IMR-90 (cell line): ENCODE measurements at regions not wholly inside any gene's neighbourhood (a gene's known extent, or its start where the extent isn't known, plus 50 kb on each side); places are given as distances from the start of the nearest gene placed in this dataset.

Experiments
- ATAC-seq: fragments of 200-7000 bp; cut with Tn5 transposase; 2 replicates; pipeline ENCODE4 v1.9.1; 2020; ENCODE audit warnings: low read depth, mild to moderate bottlenecking, moderate library complexity
- BruUV-seq: library from RNA; stranded (reverse); fragments of 400-500 nt; replicated peaks from 2 replicates; lab custom pipeline; 2021; lab: Mats Ljungman, UMichigan
- CTCF ChIA-PET: fragments of 300-600 bp; formaldehyde crosslinking; extraction: SDS; loops from one replicate; lab custom pipeline; 2021; ENCODE audit warnings: antibody characterized with exemption; lab: Yijun Ruan, JAX
- POLR2A ChIA-PET: fragments of 300-600 bp; sonication (Branson Sonifier 250); formaldehyde crosslinking; loops from one replicate; lab custom pipeline; 2022; ENCODE audit warnings: antibody characterized with exemption; ENCODE audit not compliant: unreplicated experiment; lab: Charles Lee
- DNase-seq: peaks from one replicate; pipeline ENCODE4 v3.0.0; 2013
- H2AFZ ChIP-seq: replicated peaks from 2 replicates; pipeline ENCODE3; 2013; ENCODE audit warnings: low read length, mild to moderate bottlenecking; ENCODE audit not compliant: poor library complexity
- H2AK5ac ChIP-seq: 2 replicates; pipeline ENCODE4 v1.6.1; 2013; ENCODE audit warnings: low read depth, low read length, inconsistent platforms
- H2AK9ac ChIP-seq: replicated peaks from 2 replicates; pipeline ENCODE3; 2013; ENCODE audit warnings: mild to moderate bottlenecking, low read depth, low read length, moderate library complexity; ENCODE audit not compliant: poor library complexity
- H2BK120ac ChIP-seq: 2 replicates; pipeline ENCODE4 v1.6.1; 2013; ENCODE audit warnings: low read depth, low read length, inconsistent platforms
- H2BK15ac ChIP-seq: 3 replicates; pipeline ENCODE4 v1.6.1; 2013; ENCODE audit warnings: low read depth, low read length, inconsistent platforms
- H2BK20ac ChIP-seq: 2 replicates; pipeline ENCODE4 v1.6.1; 2013; ENCODE audit warnings: low read depth, mild to moderate bottlenecking, inconsistent platforms, low read length, moderate library complexity
- H2BK5ac ChIP-seq: 2 replicates; pipeline ENCODE4 v1.6.1; 2013; ENCODE audit warnings: mild to moderate bottlenecking, low read depth, low read length, inconsistent platforms; ENCODE audit not compliant: poor library complexity, severe bottlenecking
- H3K14ac ChIP-seq: replicated peaks from 2 replicates; pipeline ENCODE4 v1.6.1; 2013; ENCODE audit warnings: low read depth, low read length, inconsistent platforms
- H3K18ac ChIP-seq: 2 replicates; pipeline ENCODE4 v1.6.1; 2013; ENCODE audit warnings: low read depth, low read length, control low read depth
- H3K23ac ChIP-seq: 2 replicates; pipeline ENCODE4 v1.6.1; 2013; ENCODE audit warnings: low read depth, low read length, inconsistent platforms
- H3K27ac ChIP-seq: 2 replicates; pipeline ENCODE4 v1.5.1; 2013; ENCODE audit warnings: mild to moderate bottlenecking, control low read depth, low read length; ENCODE audit not compliant: insufficient read depth
- H3K27me3 ChIP-seq: 2 replicates; pipeline ENCODE4 v1.6.1; 2013; ENCODE audit warnings: low read length; ENCODE audit not compliant: control insufficient read depth, insufficient read depth
- H3K36me3 ChIP-seq: 2 replicates; pipeline ENCODE4 v1.6.1; 2013; ENCODE audit warnings: low read length, mixed read lengths; ENCODE audit not compliant: control insufficient read depth, insufficient read depth
- H3K4ac ChIP-seq: 2 replicates; pipeline ENCODE4 v1.6.1; 2013; ENCODE audit warnings: low read depth, low read length, inconsistent platforms
- H3K4me1 ChIP-seq: 2 replicates; pipeline ENCODE4 v1.6.1; 2013; ENCODE audit warnings: low read length, mixed read lengths; ENCODE audit not compliant: control insufficient read depth, insufficient read depth
- H3K4me2 ChIP-seq: 2 replicates; pipeline ENCODE4 v1.6.1; 2013; ENCODE audit warnings: low read depth, mild to moderate bottlenecking, control low read depth, low read length, moderate library complexity
- H3K4me3 ChIP-seq: 2 replicates; pipeline ENCODE4 v1.5.1; 2013; ENCODE audit warnings: low read depth, mild to moderate bottlenecking, control low read depth, low read length, moderate library complexity; ENCODE audit not compliant: insufficient read depth
- H3K56ac ChIP-seq: 2 replicates; pipeline ENCODE4 v1.6.1; 2013; ENCODE audit warnings: low read length, inconsistent platforms; ENCODE audit not compliant: insufficient read depth; ENCODE audit errors: extremely low read depth
- H3K79me1 ChIP-seq, 2 experiments: 2 replicates each; pipeline ENCODE4 v1.6.1; 2013; ENCODE audit warnings: low read length in 2 of 2, inconsistent platforms in 1 of 2, low read depth in 1 of 2
- H3K9ac ChIP-seq: 2 replicates; pipeline ENCODE4 v1.6.1; 2013; ENCODE audit warnings: low read depth, low read length, control low read depth
- H3K9me1 ChIP-seq: 2 replicates; pipeline ENCODE4 v1.6.1; 2013; ENCODE audit warnings: low read length, inconsistent platforms; ENCODE audit not compliant: insufficient read depth
- H3K9me3 ChIP-seq: 2 replicates; pipeline ENCODE4 v1.6.1; 2013; ENCODE audit warnings: low read length; ENCODE audit not compliant: control insufficient read depth, insufficient read depth
- H4K20me1 ChIP-seq: 2 replicates; pipeline ENCODE4 v1.6.1; 2013; ENCODE audit warnings: low read length, inconsistent platforms; ENCODE audit not compliant: insufficient read depth
- H4K5ac ChIP-seq: 2 replicates; pipeline ENCODE4 v1.6.1; 2013; ENCODE audit warnings: mild to moderate bottlenecking, low read depth, low read length, control low read depth
- H4K8ac ChIP-seq, 2 experiments: 2 replicates each; pipeline ENCODE4 v1.6.1; 2013; ENCODE audit warnings: low read depth in 2 of 2, low read length in 2 of 2, control low read depth in 1 of 2, inconsistent platforms in 1 of 2
- H4K91ac ChIP-seq: 2 replicates; pipeline ENCODE4 v1.6.1; 2013; ENCODE audit warnings: low read depth, low read length, inconsistent platforms; ENCODE audit not compliant: insufficient read depth
- CEBPB ChIP-seq: IDR thresholded peaks from 2 replicates; pipeline ENCODE4 v1.6.1; 2012; ENCODE audit warnings: low read depth, low read length, improper control_type of control experiment
- CHD1 ChIP-seq: IDR thresholded peaks from 2 replicates; pipeline ENCODE4 v1.6.1; 2012; ENCODE audit warnings: low read depth, low read length, improper control_type of control experiment
- ELK1 ChIP-seq: fragments of 150-350 bp; IDR thresholded peaks from 2 replicates; pipeline ENCODE4 v1.6.1; 2016; ENCODE audit warnings: low read depth, mild to moderate bottlenecking, low read length, moderate library complexity, borderline replicate concordance
- FOS ChIP-seq: fragments of 150-350 bp; IDR thresholded peaks from 2 replicates; pipeline ENCODE4 v1.6.1; 2016; ENCODE audit warnings: low read depth, low read length
- MAFK ChIP-seq: IDR thresholded peaks from 2 replicates; pipeline ENCODE4 v1.6.1; 2012; ENCODE audit warnings: low read depth, low read length, improper control_type of control experiment
- MAZ ChIP-seq: IDR thresholded peaks from 2 replicates; pipeline ENCODE4 v1.6.1; 2012; ENCODE audit warnings: low read depth, mild to moderate bottlenecking, low read length, improper control_type of control experiment, moderate library complexity, borderline replicate concordance
- NFE2L2 ChIP-seq: fragments of 150-350 bp; IDR thresholded peaks from 2 replicates; pipeline ENCODE4 v1.6.1; 2016; ENCODE audit warnings: low read depth, mild to moderate bottlenecking, low read length
- RAD21 ChIP-seq: IDR thresholded peaks from 2 replicates; pipeline ENCODE4 v1.6.1; 2012; ENCODE audit warnings: low read length, improper control_type of control experiment
- RCOR1 ChIP-seq: IDR thresholded peaks from 2 replicates; pipeline ENCODE4 v1.6.1; 2012; ENCODE audit warnings: mild to moderate bottlenecking, low read length, improper control_type of control experiment; ENCODE audit not compliant: insufficient replicate concordance
- RFX5 ChIP-seq: IDR thresholded peaks from 2 replicates; pipeline ENCODE4 v1.8.0; 2012; ENCODE audit warnings: low read depth, mild to moderate bottlenecking, low read length, moderate library complexity
- SMC3 ChIP-seq: fragments of 150-350 bp; IDR thresholded peaks from 2 replicates; pipeline ENCODE4 v1.6.1; 2016; ENCODE audit warnings: low read depth, mild to moderate bottlenecking, antibody characterized with exemption, low read length, moderate library complexity
- dilution Hi-C: fragments of 300-500 bp; cut with HindIII; formaldehyde crosslinking; loops from one replicate; pipeline ENCODE4 v1.14.3; 2018; ENCODE audit warnings: low sequenced_read_pairs; ENCODE audit not compliant: unreplicated experiment
- in situ Hi-C: fragments of 300-500 bp; cut with MboI; formaldehyde crosslinking; loops from 3 replicates; pipeline ENCODE4 v1.14.3; 2019; ENCODE audit warnings: low sequenced_read_pairs, inconsistent platforms, mixed read lengths
- intact Hi-C: fragments of 100-400 bp; cut with micrococcal nuclease; formaldehyde crosslinking; loops from 2 replicates; pipeline ENCODE4 v1.10.0; 2022
- TF ChIP-seq, protein P1 (sequence below): conservative IDR thresholded peaks from 2 replicates; pipeline ENCODE4 v1.5.1; 2012; ENCODE audit warnings: mild to moderate bottlenecking, low read depth, low read length, improper control_type of control experiment

DNA sequence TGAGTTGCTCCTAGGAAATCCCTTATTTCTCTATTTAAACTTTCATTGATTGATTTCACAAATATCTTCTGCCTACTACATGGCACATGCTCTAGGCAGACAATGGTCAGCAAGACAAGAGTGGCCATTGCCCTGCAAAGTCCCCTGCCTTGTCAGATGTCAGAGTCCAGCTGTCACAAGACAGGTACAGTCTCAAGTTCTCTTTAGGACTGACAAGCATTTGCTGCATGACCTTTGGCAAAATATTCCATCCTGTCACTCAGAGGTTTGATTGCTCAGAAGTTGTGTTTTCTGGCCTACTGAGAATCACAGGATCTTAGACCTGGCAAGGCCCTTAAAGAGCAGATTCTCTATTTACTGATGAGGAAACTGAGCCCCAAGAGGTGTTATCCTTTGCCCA lies 322.3 kb upstream of the NFE2L3 start:
- Histone ChIP-seq H2BK5ac (no peak overlapping the region), H4K20me1 (no peaks in the 10 kb centered on the region), H3K27ac (no peak overlapping the region), H3K14ac (no peak overlapping the region), H3K9me1 (no peaks in the 10 kb centered on the region), H3K4ac (no peak overlapping the region), H4K91ac (no peak overlapping the region), H3K36me3 (no peaks in the 10 kb centered on the region), H2BK15ac (no peak overlapping the region), H2AK9ac (no peak overlapping the region), H2BK20ac (no peak overlapping the region), H2AFZ (no peak overlapping the region), H4K8ac (no peak overlapping the region), H2BK120ac (no peak overlapping the region), H3K79me1 (no peaks in the 10 kb centered on the region), H3K9ac (no peak overlapping the region), H3K4me1 (peaks cover 11% of the 10 kb centered on the region), H3K4me3 (no peak overlapping the region), H3K9me3 (no peaks in the 10 kb centered on the region), H2AK5ac (no peak overlapping the region), H3K27me3 (no peaks in the 10 kb centered on the region), H3K18ac (no peak overlapping the region; the same call in 1 of the 2 replicates), H3K23ac (no peak overlapping the region), H4K5ac (no peak overlapping the region), H3K56ac (no peak overlapping the region), H3K4me2 (no peak overlapping the region)
- ATAC-seq (no peak), DNase-seq (no peak)
- POLR2A ChIA-PET, result no interaction called here
- in situ Hi-C loops, result no loop called here
- intact Hi-C loops, result no loop called here
- no TSS peak for BruUV-seq
- dilution Hi-C loops, result no loop called here
- CTCF ChIA-PET, result no interaction called here
- TF ChIP-seq FOS (no peak), SMC3 (no peak), ELK1 (no peak), NFE2L2 (no peak), MAZ (no peak), RFX5 (no peak), MAFK (no peak), CEBPB (no peak), CHD1 (no peak), RAD21 (no peak), RCOR1 (no peak)
- TF ChIP-seq, protein P1, sequence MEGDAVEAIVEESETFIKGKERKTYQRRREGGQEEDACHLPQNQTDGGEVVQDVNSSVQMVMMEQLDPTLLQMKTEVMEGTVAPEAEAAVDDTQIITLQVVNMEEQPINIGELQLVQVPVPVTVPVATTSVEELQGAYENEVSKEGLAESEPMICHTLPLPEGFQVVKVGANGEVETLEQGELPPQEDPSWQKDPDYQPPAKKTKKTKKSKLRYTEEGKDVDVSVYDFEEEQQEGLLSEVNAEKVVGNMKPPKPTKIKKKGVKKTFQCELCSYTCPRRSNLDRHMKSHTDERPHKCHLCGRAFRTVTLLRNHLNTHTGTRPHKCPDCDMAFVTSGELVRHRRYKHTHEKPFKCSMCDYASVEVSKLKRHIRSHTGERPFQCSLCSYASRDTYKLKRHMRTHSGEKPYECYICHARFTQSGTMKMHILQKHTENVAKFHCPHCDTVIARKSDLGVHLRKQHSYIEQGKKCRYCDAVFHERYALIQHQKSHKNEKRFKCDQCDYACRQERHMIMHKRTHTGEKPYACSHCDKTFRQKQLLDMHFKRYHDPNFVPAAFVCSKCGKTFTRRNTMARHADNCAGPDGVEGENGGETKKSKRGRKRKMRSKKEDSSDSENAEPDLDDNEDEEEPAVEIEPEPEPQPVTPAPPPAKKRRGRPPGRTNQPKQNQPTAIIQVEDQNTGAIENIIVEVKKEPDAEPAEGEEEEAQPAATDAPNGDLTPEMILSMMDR, result no peak
